H1 (cell line): ENCODE measurements at regions not wholly inside any gene's neighbourhood (a gene's known extent, or its start where the extent isn't known, plus 50 kb on each side); places are given as distances from the start of the nearest gene placed in this dataset.

Source experiments
- CHD7 ChIP-seq: fragments of 300-600 bp; sonication (generic); IDR thresholded peaks from 2 replicates; pipeline ENCODE4 v1.7.1; 2012; ENCODE audit warnings: low read length, moderate library complexity, mild to moderate bottlenecking, inconsistent platforms; ENCODE audit not compliant: insufficient replicate concordance

- TF ChIP-seq CHD7: no peak
Measured at GRCh38 chr6:47362857-47363461, 53.3 kb upstream of the TNFRSF21 start (continued).
